Activated CD4-positive, alpha-beta T cell treated with anti-CD3 and anti-CD28 coated beads, Interleukin-10, Interleukin-2, amounts not matched to agents 100 ng/mL and 50 ng/mL, durations not matched to agents 16 hours and 8 hours (primary cell): ENCODE measurements at regions not wholly inside any gene's neighbourhood (a gene's known extent, or its start where the extent isn't known, plus 50 kb on each side); places are given as distances from the start of the nearest gene placed in this dataset.

Experiments
- DNase-seq: peaks from one replicate; pipeline ENCODE4 v3.0.0-alpha.2; 2020

DNA sequence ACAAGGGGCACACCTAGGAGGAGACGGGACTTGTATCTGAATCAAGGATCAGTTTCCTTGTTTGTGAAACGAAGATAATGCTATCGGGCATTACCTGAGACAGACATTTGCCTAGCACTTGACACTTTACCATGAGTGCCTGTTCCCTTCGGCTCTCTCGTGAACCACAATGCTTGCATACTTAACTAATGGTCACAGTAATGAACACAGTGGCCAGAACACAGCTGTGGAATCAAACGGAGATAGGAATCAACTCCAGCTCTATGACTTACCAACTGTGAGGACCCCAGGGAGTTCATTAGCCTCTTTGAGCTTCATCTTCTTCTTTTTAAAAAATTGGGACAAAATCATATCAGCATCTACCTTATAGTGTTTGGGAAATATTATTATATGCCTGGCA, 207.8 kb downstream of the DRD1 start:
- no peak for DNase-seq

DNA sequence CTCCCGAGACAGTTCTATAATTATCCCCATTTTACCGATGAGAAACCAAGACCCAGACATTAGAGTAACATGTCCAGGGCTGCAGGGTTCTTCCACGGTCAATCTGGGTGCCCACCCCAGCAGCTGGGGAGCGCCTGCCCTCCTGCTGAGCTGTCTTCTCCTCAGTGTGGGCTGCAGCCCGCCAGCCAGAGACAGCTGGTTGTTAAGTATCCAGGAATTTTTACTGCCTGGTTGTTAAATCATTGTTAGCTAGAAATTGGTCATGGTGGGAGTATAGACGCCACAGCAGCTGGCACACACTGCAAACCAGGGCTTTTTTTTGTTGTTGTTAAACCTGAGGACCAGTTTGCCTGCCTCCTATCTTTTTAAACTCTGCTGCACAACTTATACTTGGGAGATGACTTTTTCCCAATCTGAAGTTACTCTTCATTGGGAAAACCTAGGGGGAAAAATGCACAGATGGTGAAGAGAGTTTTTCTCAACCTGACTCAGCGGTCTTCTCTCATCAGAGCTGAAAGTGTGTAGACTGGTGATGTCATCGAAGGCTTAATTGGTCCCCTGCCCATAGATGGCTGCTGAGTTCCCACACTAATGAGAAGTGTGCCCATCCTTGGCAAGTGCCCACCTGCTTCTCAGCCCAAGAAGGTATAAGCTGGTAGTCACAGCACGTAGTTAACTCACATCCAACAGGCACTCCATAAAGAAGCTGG, 208.6 kb downstream of the DRD1 start:
- DNase-seq: no peak

DNA sequence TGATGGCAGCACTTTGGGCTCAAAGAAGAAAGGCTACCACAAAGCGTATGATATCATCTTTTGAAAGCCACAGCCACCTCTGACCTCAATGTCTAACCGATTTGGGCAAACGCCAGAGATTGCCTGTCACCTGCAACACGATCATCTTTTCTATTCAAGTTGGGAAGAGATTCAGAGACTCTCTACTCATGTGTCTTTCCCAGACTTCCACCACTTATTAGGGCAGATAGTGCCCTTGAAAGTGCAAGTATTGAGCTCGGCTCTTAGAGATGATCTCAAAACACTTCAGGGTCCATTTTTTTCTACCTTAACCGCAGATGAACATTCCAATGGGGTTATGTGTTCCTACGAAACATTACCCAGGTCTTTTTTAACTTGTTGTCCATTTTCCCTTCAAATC, 213.7 kb downstream of the DRD1 start:
- DNase-seq: no peak

GRCh38 chr5:175226506-175226905, 217.5 kb downstream of the DRD1 start:
- DNase-seq: no peak

GRCh38 chr5:175223291-175223690, 220.7 kb downstream of the DRD1 start:
- DNase-seq: no peak

DNA sequence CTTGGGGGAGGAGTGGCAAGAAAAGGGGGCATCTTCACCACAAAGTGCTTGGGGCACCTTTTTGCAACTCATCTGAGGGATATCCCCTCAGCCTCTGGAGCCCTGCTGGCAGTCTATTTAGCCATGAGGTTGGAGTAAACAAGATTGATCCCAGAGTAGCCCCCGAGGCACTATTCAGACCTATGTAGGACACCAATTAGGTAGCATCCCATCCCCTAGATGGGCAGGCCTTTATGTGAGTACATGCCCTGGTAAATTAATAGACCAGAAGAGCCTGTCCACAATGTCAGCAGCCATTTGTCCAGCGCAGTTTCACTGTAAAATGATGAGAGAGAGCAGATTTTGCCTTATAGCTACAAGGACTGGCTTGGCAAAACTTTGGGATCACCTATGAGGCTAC, 221.4 kb downstream of the DRD1 start:
- DNase-seq: no peak

DNA sequence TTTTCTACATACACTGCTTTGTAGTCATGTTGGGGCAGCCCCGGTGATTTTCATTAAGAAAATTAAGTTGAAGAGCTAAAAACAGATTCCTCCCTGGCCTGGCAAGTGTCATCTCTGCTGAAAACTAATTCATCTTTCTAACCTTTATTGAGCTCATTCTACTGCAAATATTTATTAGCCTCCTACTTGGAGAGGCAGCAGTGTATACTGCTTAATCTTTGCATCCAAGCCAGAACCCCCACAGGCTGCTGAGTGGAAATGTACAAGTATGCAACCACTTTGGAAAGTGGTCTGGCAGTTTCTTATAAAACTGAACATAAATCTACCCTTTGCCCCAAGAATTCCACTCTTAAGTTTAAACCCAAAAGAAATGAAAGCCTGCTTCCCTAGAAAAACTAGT, 223.4 kb downstream of the DRD1 start:
- DNase-seq: no peak

DNA sequence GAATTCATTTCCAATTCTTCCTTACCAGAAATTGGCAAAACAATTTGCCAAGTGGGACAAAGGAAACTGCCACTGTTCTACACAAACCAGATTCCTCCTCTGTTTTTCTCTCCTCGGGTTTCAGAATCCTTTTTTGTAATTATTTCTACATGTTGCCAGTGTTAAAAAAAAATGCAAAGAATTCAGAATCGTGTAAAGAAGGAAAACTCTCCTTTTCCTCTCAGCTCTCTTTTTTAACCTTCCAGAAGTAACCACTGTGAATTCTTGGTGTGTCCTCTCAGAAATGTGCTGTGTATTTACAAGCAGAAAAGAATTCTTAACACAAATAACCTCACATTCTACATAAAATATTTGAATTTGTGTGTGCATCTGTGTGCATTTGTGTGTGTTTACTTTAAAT, 224.6 kb downstream of the DRD1 start:
- DNase-seq: no peak

GRCh38 chr5:175216991-175217390, 227.0 kb downstream of the DRD1 start:
- DNase-seq: no peak

- DNase-seq: no peak
Observed at GRCh38 chr5:175215906-175216305, 228.1 kb downstream of the DRD1 start.

GRCh38 chr5:175214152-175214551, 229.8 kb downstream of the DRD1 start:
- no peak for DNase-seq

DNA sequence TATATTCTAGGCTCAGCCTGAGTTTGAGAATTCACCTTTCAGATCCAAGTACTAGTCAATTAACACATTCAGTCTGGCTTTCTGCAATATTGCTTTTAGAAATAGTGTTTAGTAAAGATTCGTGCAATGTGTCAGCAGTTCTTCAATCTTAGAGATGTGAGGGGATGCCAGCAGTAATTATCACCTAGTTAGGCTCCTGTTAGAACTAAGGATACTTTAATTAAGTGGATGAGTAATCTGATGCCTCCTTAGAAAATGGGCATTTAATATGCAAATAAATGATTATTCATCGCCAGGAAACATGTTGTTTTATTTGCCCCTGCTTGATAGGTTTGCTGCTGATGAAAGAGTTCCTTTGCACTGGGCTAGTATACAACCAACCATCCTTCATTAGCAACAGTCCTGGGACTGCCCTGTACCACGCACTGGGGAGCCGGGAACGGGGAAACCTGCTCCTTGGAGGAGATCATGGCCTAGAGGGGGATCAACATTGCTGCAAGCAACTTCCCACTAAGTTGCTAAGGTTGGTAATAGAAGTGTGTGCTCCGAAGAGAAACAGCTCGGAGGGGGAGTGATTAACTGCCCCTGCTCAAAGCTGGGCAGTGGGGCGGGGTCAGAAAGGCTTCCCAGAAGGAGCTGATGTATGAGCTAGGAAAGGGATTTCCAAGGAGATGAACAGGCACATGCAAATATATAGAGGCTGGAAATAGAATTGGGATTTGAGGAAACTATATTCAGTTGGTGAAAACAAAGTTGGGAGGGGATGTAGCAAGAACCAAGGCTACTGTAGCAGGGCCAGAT, 231.8 kb downstream of the DRD1 start:
- no peak for DNase-seq

DNA sequence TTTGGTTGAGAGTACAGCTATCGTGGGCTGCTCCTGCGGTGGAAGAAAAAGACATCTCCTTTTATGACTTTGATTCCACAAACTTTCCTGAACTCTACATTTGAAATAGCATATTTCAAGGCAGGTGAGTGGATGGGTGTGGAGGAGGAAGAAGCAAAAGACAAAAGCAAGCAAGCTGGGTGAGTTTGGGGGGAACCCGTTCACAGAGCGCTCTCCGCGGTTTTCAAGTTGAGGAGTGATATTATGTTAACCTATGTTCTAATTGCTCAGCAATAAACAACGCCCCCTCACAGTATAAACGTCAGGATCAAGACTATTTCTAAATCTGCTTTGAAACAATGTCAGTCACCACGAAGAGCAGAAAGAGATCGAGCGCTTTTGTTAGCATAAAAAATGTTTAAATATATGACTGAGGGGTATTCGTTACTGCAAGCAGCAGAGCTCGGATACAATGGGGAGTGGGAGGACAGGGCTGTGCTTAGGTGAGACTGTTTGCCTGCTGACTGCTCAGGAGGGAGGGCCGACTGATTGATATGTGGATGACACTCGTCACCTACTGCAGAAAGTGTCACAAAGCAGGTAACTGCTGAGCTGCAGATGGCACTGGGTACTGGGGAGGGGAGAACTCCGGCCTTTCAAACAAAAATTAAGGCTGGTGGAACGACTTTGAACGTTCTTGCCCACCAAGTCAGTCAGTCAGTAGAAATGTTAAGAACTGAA, 236.5 kb downstream of the DRD1 start:
- no peak for DNase-seq

DNA sequence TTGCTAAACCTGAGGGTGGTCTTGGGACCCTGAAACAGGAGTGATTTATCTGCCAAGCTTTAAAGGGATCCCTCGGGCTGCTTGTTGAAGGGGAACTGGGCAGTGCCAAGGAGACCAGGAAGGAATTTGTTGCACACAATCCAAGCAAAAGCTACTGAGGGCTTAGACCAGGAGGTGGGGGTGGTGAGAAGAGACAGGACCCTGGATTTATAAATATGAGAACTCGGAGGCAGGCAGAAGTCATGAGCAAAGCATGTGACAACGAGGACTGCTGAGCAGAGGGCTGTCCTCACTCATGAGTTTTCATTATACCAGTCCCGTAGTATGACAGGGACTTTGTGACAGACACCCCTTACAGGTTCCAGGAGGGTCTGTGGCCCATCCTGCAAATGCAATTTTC, 237.3 kb downstream of the DRD1 start:
- DNase-seq: no peak

GRCh38 chr5:175202463-175203068, 241.4 kb downstream of the DRD1 start:
- DNase-seq: no peak

GRCh38 chr5:175201393-175201792, 242.6 kb downstream of the DRD1 start:
- DNase-seq: no peak

DNA sequence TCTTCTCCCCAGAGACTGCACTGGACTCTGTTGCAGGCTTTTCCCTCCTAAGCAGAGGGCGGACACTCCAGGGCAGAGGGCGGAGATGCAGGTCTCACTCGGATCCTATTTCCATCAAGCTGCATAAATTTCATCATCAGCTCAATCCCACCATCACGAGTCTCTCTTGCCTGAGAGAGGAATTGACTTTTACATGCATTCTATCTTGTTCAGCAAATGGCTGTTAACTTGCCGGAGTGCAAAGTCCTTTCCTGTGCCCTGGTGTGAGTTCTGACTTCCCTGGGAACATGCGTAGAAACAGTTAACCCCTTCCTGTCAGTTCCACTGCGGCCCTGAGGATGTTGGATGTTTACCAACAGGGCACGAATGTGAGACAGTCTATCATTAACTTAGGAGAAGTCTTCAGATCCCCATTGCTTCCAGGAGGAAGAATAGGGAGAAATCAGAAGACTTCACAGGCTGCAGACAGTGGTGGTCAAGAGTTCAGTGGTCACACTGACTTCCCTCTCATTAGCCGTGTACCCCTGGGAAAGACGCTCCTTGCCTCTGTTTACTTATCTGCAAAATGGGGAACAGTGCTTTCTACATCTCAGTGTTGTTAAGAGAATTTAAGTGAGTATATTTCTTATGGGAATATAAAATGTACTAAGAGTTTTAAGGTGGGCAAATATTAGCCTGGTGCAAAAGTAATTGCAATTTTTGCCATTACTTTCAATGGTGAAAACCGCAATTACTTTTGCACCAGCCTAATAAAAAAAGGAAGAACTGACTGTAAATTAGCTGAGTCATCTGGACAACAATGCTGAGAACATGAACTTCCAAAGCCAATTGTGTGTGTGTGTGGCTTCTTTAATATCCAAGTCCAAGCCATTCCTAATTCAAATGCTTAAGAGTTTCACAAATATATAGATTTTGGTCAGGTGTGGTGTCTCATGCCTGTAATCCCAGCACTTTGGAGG, 248.0 kb downstream of the DRD1 start:
- no peak for DNase-seq

DNA sequence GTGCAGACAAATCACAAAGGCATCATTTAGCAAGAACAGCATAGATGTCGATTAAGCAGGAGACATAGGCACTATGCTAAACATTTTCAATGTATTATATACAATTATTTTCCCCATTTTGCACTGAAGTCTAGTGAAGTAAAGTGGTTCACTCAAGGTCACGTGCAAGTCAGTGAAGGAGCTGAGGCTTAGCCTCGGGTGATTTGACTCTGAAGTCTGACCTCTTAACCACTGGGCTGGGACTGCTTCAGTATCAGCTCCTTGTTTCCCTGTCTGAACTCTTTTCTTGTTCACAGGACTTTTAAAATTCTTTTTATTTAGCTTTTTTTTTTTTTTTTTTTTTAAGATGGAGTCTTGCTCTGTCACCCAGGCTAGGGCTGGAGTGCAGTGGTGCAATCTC, 262.7 kb downstream of the DRD1 start:
- no peak for DNase-seq

DNA sequence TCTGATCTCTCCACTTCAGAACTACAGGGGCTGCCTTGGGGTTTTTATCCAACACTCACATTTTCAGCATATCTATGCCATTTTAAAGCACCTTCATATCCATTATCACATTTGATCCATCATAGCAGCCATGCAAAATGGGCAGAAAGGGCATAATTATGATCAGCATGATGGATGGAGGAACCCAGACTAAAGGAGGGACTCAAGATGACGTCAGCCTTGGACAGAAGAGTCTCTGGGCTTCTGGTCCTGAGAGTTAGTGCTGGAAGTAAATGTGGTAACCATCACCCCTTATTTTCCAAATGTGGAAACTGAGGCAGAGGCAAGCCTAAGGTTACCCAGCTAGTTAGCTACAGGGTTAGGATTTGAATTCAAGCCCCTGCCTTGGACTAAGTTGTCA, 273.1 kb downstream of the DRD1 start:
- no peak for DNase-seq

DNA sequence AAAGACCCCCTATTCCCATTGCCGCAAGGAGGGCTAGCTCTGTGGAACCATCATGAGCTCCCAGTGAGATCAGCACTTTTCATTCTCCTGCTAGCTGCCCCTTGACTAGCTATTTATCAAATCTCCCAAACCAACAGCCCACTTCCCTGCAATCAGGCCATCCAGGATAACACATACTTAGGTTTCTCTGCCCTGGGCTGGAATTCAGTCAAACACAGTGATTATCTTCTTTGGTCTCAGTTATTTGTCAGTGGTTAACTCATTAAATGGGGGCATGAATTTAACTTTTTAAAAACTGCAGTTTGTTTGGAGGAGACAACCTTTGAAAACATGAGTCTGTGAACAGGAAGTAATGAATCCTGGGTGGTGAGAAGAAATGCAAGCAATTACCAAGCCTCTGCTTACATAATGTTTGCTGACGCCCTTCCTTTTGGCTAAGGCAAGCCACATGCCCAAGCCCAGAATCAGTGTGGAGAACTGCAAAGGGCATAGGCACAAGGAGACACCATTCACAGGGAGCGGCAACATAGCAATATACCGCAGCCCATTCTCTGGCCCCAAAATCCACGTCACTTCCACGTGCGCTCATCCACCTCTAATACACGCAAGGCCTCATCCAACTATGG, 275.0 kb downstream of the DRD1 start:
- DNase-seq: no peak

DNA sequence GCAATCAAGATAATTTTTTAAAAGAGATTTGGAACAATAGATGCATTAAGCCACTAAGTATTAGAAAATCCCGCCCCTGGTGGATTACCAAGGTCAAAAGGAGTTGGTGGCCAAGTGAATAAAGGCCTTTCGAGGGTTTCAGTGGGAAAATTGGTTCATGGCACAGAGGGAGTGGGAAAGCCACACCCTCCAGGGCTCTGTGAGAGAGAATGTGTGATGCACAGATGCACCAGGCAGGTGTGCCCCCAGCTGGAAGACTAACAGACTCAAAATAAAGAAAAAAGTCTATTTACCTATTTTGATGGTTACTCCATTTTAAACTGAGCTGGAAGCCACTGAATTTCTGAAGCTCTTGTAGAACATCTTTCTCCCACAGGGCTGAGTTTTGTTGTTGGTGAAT, 278.0 kb downstream of the DRD1 start:
- DNase-seq: no peak
